ENCODE measurements at regions not wholly inside any gene's neighbourhood (a gene's known extent, or its start where the extent isn't known, plus 50 kb on each side); places are given as distances from the start of the nearest gene placed in this dataset.
A peak's percentile ranks its signal among the peaks of the same experiment; 100 is the strongest.

DNA sequence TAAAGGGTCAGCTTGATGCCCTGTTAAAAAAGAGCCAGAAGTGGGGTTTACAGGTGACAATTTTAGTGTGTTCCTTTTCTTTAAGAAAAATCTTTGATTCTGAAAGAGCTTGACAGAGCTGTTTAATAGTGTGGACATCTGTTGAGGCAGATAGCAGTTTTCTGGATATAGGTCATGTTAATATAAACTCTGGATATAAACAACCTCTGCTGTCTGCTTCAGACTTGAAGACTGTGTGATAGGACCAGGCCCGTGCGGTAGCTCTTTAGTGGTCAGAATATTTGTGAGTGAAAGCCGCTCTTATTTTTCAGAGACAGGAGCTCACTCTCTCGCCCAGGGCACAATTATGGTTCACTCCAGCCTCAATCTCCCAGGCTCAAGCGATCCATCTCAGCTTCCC lies 439.9 kb upstream of the RGS6 start:
- no peak for DNase-seq (ENCODE audit: low read depth, low spot score)

DNA sequence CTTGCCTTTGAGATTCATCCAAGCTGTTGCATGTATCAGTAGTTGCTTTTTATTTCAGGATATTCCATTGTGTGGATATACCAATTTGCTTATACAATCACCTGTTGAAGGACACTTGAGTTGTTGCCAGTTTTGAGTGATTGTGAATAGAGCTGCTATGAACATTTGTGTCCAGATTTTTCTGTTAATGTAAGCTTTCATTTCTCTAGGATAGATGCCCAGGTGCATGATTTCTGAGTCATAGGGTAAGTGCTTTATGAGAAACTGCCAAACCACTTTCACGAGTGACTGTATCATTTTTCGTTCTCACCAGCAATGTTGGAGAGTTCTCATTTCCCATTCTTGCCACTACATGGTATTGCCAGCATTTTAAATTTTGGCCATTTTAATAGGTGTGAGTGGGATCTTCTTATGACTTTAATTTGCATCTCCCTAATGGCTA lies 434.6 kb upstream of the RGS6 start:
- DNase-seq (ENCODE audit: low read depth, low spot score) = no peak

DNA sequence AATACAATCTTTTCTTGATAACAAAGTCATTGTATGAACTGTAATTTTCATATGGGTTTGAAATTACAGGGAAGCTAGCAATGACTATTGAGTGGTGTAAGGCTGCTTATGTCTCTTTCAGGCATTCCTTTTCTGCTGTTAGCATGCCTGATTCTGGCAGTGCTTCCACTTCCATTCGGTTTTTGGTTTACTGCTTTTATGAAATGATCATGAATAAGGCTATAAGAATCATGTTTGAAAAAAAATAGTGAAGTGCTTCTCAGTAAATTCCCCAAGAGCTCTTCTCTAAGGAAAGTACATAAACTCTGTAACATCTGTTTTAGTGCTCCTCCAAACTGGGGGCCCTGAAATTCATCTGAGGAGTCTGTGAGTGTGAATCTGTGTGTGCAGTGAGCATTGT lies 434.0 kb upstream of the RGS6 start:
- no peak for DNase-seq (ENCODE audit: low read depth, low spot score)

DNA sequence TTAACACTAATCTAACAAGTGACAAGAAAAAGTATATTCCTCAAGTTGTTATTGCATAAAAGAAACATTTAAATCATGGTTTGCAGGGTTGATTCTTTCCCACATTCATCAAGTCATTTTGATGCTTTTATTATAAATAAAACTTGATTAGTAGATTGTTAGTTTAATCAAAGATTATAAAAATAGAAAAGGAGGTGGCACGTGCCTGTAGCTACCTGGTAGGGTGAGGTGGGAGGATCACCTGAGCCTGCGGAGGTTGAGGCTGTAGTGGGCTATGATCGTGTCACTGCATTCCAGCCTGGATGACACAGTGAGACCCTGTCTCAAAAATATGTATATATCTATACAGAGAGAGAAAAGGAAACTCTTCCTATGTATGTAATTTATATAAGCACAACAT lies 433.2 kb upstream of the RGS6 start:
- no peak for DNase-seq (ENCODE audit: low read depth, low spot score)

DNA sequence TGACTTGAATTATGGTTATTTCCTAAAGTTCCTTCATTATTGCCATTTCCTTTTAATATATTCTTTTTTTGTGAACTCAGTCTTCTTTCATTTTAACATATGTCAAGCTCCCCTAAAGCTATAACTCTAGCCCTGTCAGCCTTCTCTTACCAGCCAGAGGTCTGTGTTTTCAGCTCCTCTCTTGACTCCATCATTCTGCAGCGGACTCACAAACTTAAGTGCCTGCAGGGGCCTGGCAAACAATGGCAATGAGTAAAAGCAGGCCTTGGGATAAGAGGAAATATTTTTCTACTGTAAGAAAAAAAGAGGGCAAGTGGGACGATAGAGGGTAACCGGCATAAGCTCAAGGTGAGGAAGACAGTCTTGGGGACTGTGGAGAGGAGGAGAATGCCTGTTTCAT lies 424.5 kb upstream of the RGS6 start:
- DNase-seq (ENCODE audit: low read depth, low spot score) = no peak

DNA sequence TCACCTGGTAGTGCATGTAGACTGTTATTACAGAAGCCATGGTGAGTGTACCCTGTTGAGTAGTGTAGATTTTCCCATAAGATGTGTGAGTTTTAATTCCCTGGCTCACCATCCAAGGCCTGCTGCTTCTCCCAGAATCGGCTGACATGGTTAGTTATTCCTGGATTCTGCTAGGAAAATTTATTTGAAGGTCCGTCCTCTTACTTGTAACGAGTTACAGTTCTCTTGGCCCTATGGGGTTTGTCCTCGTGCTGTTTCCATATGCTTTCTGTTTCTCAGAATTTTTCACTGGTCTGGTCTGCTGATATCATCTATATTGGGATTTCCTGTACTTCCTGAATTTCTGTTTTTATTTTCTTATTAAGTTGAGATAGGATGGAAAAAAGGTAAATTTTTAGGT lies 423.3 kb upstream of the RGS6 start:
- no peak for DNase-seq (ENCODE audit: low read depth, low spot score)

DNA sequence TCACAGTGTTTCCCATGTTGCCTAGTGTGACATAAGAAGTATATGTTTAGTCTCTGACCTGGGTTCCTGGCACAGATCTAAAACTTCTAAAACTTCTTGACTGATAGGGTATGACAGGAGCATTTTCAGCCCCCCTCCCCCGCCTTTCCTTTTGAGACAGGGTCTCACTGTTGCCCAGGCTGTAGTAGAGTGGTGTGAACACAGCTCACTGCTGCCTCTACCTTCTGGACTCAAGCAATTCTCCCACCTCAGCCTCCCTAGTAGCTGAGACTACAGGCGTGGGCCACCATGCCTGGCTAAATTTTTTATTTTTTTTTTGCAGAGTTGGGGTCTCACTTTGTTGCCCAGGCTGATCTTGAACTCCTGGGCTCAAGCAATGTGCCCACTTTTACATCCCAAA lies 421.1 kb upstream of the RGS6 start:
- DNase-seq (ENCODE audit: low read depth, low spot score) = no peak

DNA sequence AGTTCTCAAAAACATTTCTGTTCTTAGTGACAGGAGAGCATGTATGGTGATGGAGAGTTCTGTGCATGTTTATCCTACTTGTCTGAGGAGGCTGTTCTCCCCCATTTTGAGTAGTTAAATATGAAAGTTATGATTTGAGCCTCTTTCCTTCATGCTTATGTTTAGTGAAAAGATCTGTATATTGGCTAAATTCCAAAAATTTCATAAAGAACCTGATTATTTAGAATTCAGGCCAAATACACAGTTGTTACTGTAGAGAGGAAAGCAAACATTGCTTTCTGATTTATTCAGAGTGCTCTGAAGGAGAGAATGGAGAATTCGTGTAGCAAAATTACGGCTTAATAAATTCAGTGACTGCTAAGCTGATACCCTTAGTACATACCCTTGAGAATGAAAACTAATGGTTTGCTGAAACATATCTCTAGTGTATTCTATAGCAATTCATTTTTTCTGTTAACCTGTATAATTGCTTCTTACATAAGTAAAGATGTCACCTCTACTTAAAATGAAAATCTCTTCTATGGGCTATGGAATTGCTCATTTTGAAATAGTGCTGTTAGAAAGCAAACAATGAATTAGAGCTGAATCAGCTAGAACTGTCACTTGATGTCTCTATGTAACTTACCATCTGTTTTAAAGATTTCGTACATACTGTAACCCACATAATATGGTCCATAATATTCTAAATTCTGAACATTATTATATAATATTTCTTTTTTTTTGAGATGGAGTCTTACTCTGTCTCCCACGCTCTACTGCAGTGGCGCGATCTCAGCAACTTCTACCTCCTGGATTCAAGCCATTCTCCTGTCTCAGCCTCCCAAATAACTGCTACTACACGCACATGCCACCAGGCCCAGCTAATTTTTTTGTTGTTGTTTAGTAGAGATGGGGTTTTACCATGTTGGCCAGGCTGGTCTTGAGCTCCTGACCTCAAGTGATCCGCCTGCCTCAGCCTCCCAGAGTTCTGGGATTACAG lies 417.0 kb upstream of the RGS6 start:
- DNase-seq (ENCODE audit: low read depth, low spot score) = no peak

DNA sequence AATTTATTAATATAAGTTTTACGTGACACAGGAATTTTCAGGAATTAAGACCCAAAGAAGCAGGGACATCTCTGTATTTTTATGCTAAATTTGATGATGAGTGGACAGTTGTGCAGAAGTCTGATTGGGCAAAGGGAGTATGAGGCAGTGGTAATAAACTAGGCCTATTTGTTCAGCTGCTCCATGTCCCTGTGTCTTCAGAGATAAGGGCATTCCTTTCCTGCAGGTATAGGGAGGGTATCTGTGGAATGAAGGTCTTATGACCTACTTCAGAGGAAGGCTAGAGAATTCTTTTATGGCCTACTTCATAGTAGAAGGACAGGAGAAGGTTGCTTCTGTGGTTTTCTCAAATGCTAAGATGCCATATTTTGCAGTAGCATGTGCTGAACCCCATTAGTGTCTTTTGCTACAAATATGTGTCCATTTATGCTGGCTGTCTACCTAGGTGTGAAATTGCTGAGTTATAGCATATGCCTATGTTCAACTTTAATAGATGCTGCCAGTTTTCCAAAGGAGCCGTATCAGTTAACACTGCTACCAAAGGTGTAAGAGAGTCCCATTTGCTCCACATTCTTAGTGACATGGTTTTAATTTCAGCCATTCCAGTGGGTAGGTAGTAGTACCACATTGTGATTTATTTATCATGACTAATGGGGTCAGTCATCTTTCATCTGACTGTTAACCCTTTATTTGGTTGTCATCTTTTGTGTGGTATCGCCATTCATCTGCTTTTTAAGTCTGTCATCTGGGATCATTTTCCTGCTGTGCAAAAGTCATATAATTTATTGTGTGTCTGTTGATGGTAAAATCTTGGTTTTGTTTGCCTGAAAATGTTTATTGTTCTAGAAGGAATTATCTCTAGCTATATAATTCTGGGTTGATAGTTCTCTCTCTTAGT lies 410.7 kb upstream of the RGS6 start:
- no peak for DNase-seq (ENCODE audit: low read depth, low spot score)

DNA sequence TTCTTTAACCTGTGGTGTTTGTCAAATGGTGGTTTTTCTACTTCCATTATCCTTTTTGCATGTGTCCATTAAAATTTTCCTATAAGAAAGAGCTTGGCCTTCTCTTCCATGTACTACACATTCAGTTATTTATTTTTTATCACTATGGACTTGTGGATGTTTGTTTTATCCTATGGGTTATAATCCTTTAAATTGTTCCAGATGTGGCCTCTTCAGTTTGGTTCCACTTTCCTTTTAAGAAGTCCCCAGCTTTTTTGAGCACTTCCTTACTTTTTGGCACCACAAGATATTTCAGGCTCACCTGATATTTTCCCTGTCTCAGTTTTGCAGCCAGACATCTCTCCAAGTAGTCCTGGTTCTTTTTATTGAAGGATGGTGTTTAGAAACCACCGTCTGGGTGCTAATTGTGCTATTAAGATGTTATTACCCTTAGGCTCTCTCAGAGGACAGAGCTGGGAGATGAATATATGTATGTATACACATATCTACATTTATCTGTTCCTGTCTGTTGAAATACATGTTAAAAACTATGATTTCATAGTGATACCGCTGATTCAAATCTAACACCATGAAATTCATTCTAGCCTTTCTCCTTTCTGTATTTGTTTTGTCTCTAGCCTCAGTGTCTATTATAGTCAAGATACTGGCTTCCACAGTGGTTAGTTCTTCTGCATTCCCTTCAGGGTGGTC lies 408.5 kb upstream of the RGS6 start:
- DNase-seq (ENCODE audit: low read depth, low spot score) = no peak

DNA sequence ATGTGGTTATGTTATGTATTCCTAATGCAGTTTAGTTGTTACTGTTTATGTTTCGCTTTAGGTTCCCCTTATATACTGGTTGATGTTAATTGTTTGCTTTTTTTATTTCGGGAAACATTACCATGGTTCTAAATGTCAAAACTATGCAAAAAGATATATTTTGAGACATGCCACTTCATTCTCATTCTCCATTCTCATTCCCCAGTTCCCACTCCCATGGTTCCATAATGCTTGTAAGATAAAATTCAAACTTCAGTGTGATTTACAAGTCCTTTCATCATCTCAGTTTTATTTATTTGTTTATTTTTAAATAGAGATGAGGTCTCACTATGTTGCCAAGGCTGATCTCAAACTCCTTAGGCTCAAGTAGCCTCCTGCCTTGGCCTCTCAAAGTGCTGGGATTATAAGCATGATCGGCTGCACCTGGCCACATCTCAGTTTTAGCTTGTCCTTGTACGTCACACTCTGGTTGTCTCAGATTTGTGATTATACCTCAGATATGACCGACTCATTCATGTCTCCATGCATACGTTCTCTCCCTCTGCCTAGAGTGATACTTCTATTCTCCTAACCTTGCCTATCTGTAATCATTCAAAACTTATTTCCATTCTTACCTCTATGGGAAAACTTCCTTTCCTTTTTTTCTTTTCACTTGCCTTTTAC lies 407.8 kb upstream of the RGS6 start:
- no peak for DNase-seq (ENCODE audit: low read depth, low spot score)

DNA sequence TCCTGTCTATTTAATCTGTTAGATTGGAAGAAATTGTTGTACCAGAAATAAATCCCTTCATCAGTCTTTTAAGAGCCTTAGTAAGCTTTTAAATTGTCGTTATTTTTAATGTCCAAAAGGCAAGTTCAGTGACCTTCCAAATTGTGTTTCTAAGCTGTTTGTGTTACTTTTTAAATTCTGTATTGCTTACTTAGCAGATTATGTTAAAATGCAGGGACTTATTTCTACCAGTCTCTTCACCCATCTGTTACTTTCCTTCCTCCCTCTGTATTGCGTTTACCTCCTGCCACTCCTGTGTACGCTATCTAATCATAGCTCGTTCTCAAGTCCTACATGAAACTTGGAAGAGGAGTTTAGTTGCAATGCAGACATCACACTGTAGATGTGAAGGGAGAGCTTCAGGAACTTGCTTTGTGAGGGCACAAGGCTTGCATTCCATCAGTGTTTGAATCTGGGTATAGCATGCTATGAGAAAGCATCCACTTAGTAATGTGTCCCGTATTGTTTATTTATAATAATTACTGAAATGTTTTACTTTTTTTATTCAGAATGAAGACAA lies 406.5 kb upstream of the RGS6 start:
- DNase-seq (ENCODE audit: low read depth, low spot score) = no peak

DNA sequence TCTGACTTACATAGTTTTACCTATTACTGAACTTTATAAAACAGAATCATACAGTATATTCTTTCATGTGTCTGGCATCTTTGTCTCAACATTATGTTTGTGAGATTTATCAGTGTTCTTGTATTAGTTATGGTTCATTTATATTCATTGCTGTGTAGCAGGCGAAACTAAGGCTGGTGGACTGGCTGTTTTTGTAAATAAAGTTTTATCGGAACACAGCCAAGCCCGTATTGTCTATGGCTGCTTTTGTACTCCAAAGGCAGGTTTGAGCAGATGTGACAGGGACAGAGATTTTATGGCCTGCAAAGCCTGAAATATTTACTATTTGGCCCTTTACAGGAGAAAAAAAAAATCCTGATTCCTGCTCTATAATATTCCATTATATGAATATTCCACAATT lies 405.8 kb upstream of the RGS6 start:
- DNase-seq (ENCODE audit: low read depth, low spot score) = no peak

DNA sequence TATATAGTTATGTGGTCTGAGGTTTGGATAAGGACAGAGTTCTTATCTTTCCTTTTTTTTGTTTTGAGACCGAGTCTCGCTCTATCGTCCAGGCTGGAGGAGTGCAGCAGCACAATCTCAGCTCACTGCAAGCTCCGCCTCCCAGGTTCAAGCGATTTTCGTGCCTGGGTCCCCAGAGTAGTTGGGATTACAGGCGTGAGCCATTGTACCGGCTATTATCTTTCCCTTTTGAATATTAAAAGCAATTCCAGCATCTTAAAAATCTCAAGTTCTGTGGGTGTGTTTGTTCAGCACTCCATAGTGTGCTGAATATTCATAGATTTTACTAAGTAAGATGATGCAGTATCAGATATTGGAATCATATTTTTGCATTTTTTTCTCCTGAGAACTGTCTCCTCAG lies 404.4 kb upstream of the RGS6 start:
- DNase-seq (ENCODE audit: low read depth, low spot score) = no peak

DNA sequence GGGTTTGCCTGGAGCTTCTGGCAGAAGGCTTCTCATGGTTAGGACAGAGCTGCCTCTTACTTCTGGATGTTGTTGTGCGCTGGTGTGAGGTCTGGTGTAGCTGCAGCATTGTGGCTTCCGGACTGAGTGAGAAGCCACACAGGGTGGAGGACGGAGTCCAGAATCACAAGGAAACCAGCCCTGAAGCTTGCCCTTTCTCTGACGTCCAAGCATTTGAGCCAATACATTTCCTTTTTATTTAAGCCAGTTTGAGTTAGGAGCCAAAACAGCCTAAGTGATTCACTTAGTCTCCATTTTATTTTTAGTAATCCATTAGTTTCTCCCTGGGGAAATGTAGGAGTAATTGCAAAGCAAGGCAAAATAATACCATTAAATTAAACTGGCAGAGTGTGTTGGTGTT lies 402.4 kb upstream of the RGS6 start:
- DNase-seq (ENCODE audit: low read depth, low spot score) = no peak

DNA sequence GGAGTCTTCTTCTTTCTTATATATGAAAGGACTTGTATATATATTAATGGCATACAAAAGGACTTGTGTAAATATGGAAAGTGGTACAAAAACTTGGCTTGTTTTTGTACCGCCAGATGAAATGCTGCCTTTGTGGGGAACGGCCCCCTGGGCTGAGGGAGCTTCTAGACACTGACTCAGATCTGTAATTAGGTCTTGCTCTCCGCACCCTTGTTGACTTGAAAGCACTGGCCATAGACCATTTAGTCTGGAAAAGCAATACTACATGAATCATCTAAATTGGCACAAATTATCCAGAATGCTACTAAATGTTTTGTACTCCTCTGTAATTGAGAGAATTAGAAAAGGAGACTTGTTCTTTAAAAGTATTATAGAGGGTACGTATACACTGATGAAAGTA lies 399.9 kb upstream of the RGS6 start:
- DNase-seq (ENCODE audit: low read depth, low spot score) = peak; percentile 52

DNA sequence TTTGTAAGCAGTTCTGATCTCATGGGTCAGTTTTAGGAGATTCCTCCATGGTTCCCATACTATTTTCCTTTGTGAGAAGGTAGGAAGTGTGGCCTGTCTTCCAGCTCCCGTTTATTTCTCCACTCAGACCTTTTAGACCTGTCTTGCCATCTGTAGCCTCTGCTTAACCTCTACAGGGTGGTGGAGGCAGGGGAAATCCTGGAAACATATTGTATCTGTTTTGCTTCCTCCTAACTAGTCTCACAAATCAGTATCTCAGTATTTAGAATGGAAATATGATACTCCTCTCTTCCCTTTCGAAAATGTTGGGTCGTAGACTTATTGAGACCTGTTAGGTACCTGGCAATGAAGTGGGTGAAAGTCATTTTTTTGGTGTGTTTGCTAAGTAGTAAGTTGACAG lies 399.4 kb upstream of the RGS6 start:
- DNase-seq (ENCODE audit: low read depth, low spot score) = no peak

DNA sequence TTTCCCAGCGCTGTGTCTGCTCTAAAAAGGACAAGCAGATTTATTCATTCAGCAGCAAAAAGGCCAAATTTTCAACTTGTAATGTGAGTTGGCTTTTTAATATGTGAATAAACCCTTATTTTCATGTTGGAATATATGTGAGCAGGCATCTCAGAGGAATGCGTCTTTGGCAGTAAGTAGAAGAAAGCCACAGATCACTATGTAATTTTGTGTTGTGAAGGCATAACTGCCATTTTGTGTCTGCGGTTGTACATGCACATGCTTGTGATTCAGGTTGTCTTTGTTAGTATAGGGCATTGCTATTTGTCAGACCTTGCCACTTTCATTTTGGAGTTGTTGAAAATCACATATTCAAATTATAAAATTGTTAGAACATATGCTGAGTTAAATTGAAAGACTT lies 398.8 kb upstream of the RGS6 start:
- no peak for DNase-seq (ENCODE audit: low read depth, low spot score)

DNA sequence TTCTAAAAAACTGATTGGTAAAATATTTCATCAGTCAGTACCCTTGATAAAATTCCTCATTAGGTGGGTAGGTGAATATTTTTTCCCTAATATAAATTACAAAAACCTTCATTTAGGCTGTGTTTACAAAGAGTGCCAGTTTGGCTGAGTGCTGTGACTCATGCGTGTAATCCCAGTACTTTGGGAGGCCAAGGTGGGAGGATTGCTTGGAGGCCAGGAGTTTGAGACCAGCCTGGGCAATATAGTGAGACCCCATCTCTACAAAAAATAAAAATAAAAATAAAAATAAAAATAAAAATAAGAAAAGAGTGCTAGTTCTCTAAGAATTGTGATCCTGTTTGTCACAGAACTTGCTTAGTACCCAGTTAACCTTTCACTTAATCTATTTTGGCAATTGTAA lies 398.4 kb upstream of the RGS6 start:
- no peak for DNase-seq (ENCODE audit: low read depth, low spot score)

DNA sequence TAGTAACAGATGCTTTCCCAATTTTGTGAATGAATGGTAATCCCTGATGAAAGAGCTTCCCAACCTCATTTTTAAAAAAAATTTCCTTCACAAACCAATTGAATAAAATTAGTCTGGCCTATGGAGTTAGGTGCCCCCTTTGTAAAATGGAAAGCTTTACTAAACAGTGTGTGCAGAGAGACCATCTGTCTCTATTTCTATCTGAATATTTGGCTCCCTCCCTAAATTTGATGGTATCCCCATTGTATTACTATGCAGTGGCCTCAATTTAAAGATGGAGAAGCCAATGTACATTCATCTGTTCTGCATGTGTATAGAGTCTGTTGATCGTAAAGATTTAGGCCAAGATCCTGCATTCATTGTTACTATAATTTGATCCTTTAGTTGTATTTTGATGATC lies 397.7 kb upstream of the RGS6 start:
- no peak for DNase-seq (ENCODE audit: low read depth, low spot score)
